Epithelial cell of prostate (primary cell): ENCODE measurements at regions not wholly inside any gene's neighbourhood (a gene's known extent, or its start where the extent isn't known, plus 50 kb on each side); places are given as distances from the start of the nearest gene placed in this dataset.

Experiments
- DNase-seq: peaks from one replicate; pipeline ENCODE4 v3.0.0-alpha.2; 2011; ENCODE audit warnings: low read depth, low spot score
- H3K27ac ChIP-seq: fragments of 450-650 bp; 2 replicates; pipeline ENCODE4 v1.5.1; 2017; ENCODE audit warnings: mild to moderate bottlenecking

DNA sequence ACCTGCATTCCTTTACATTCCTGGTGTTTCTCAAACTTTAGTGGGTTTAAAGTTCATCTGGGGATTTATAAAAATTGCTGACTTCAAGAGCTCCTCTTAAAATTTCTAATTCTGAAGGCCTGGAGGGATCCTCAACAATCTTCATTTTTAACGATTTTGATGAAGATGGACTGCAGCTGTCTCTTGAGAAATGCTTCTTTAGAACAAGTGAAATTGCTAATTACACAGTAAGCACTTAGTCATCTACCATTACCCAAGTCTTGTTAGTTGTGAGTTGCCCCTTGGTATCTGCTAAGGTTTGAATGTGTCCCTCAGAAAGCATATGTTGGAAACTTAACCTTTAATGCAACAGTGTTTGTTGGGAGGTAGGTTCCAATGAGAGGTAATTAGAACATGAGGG, 163.7 kb downstream of the LTN1 start:
- H3K27ac ChIP-seq: no peak overlapping the region
- no peak for DNase-seq

DNA sequence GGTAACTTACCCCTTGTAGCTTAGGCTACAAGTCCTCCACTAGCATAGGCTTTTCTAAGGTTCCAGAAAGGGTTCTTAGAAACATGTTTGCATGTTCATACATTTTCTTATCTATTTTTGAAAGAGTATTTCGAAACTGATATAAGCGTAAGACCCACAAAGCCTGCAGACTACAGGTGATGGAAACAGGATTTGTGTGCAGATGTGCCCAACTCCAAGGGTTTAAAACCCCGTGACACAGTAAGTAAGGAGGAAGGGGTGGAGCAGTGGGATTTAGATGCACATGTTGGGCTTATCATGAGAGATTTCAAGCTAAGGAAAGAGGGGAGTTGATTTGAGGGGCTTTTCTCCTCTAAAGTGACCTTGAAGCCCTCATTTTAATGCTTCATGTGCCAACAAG, 164.7 kb downstream of the LTN1 start:
- DNase-seq: no peak
- no peak overlapping the region for H3K27ac ChIP-seq

DNA sequence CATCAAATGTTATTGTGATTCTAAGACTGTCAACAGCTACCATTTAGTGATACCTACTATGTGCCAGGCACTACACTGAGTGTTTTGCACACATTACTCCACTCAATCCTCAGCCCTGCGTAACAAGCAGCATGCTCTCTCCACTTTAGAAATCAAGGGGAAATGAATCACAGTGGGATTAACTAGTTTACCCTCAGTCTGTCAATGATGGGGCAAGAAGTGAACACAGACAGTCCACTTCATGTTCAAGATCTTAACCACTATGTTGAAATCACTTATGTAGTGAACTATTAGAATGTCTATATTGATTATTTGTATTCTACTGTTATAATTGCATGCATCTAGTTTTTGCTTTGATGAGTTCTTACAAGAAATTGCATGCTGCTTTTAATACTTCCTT, 165.3 kb downstream of the LTN1 start:
- DNase-seq: no peak
- no peak overlapping the region for H3K27ac ChIP-seq

DNA sequence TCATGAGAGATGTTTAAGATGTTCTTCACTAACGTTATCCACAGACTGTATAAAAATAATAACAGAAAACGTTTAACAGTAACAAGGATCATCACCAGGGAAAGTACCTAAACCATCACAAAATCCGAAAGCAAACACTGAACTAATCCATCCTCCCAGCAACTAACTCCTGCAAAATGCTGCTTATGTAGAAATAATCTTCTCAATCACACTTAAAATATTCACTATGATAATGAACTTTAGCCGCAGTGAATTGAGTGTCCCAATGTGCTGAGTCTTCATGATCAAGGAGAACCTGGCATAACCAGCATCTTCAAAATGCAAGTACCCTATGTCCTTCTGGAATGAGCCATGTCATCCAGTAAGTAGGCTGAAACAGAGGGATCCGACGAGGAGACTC, 166.1 kb downstream of the LTN1 start:
- DNase-seq: no peak
- H3K27ac ChIP-seq: no peak overlapping the region

DNA sequence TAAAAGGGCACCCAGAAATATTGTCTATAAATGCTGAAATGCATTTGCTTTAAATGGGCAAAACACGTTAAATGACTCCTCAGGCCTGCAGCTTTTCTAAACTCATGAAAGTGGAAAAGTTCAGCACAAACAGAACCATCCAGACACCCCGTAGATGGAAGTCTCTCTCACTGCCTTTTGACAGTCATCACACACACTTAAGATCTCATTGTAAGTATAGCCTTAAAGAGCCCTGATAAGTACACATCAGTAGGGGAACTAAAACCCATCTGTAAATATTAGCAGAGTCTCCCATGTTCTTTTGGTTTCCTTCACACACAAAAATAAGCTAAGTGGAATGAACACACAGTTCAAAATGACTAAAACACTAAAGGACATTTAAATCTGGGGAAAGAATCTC, 166.7 kb downstream of the LTN1 start:
- DNase-seq: no peak
- H3K27ac ChIP-seq: no peak overlapping the region

DNA sequence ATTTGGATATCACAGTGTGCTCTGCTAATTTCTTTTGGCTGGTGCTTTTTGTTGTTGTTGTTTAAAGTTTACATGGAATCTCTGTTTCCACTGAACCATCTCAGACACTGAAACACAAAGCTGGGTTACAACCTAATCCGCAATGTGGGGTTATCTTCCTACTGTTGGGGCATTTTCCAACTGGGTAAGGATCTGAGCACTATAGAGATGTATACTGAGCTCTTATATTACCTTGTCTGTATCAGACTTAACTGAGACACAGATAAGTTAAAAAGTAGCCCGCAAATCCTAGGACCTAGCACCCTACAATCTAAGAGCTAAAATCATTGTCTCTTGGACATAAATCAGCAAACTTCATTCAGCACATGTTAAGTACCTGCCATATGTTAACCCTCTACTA, 169.2 kb downstream of the LTN1 start:
- no peak overlapping the region for H3K27ac ChIP-seq
- no peak for DNase-seq

DNA sequence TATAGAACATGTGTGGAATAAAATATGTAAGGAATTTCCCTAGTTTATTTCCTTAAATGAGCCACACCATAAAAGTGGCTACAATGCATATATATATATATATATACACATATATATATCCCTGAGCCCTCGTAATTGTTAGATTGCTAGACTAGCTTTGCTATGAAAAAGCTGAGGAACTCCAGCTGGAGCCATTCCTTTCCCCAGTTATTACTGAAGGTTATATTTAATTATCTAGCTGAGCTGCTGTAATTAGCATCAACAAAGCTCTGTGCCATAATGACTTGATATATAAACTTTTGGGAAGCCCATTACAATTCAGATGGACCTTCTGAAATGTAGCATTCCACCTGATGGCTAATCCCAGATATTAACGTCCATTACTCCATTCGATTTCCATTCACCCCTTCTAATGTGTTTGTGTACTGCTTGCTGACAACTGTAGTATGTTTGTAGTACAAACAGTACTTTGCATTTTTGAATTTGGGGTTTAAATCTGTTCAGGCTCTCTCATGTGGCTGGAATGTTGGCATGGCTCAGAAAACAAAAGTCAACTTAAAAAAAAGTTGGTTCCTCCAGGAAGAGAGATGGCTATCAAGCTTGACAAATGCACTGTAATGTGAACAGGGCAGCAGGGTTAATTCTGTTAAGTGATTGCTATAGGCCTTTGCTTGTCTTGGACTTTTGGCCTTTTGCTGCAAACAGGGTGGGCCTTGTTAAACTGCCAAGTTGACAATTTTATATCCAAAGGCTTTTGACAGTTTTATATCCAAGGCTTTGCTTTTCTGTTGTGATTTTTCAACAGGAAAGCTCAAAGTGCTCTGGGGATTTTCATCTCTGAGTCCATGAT, 170.0 kb downstream of the LTN1 start:
- peak; percentile 6 for DNase-seq
- H3K27ac ChIP-seq: no peak overlapping the region

DNA sequence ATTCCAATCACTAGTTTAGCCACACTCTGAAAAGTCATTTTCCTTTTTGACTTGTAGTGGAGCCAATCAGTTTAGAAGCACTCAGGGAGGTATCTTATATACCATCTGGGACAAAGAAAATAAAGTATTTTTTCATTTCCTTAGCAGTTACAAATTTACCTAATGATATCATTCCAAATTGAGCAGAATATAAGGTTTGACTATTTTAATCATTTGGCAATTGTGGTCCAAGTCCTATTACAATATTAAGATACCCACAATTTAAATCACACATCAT, 170.6 kb downstream of the LTN1 start:
- DNase-seq: no peak
- H3K27ac ChIP-seq: no peak overlapping the region

DNA sequence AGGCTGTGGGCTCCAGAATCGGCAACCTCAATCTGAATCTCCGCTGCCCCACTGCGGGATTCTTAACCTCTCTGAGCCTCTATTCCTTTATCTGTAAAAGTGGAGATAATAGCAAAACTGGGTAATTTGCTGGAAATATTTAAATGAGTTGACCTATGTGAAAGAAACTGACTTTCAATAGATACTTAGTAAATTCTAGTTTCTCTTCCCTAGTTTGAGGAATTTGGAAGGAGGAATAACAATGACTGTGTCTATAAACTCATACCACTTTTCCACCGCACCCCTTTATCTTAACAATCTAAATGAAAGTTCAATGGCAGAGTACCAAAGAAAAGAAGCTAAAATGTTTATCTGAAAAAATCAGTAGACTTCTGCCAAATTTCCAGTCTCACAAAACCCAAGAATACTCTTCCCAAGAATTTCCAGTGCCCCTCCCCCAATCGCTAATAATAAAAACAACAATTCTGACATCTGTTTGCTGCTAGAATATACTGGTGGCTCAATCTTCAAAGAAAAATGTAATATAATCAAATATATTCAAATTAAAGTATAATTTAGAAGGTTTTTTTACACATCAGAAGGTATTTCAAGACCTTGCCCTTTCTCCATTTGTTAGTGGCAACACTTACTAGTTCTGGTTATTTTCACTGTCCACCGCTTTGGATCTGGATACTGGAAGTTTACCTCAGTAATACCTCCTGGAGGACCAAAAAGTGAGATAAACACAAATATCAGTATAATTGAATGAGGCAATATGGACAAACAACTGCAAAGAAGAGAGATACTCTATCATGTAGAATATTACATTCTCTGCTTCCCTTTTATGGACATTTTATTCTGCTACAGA, 171.2 kb downstream of the LTN1 start:
- no peak overlapping the region for H3K27ac ChIP-seq
- no peak for DNase-seq

DNA sequence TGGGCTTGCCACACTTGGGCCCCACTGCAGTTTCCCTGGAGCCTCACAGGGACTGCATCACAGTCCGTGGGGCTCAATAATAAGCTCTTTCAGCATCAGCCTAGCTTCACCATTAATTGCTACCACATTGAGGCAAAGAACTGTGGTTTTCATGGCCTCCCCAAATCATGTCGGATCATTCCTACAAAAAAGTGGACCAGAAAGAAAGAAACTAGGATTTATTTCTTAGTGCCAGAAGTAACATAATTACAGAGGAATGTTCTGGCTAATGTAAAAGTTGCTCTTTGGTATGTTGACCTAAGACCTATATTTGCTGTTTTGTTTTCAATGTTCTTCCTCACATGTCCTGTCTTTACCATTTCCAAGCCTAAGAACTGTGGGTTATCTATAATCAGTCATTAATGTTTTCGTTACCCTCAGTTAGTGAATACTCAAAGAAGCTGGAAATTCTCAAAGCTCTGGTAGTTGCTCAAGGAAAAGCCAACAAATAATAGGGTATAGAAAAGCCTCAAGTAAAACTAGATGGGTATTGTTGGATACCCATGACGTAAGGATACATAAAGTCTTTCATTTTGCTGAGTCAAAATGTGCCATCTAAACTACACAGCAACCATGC, 173.9 kb downstream of the LTN1 start:
- DNase-seq: no peak
- no peak overlapping the region for H3K27ac ChIP-seq

DNA sequence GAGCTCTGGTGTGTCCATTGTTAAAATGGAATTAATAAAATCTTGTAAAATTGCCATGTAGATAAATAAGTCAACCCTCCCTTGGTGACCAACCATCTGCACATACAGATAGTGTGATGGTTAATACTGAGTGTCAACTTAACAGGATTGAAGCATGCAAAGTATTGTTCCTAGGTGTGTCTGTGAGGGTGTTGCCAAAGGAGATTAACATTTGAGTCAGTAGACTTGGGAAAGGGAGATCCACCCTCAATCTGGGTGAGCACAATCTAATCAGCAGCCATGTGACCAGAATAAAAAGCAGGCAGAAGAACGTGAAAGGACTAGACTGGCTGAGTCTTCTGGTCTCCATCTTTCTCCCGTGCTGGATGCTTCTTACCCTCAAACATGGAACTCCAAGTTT, 174.8 kb downstream of the LTN1 start:
- DNase-seq: no peak
- no peak overlapping the region for H3K27ac ChIP-seq

DNA sequence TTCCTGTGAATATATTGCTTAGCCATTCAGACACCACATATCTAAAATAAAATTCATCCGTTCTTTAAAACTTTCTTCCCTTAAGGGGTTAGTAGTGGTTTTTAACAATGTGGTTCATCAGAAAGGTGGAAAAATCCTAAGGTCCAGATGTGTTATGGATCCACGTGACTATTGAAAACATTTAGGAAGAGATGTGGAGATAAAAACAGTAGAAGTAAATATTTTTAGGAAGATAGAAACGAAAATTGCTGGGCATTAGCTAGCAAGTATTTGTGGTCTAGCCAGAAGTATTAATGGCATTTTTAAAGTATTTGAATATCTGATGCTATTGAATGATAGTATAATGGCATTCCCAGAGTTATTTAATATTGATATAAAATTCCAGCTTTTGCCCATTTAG, 180.8 kb downstream of the LTN1 start:
- no peak overlapping the region for H3K27ac ChIP-seq
- DNase-seq: no peak

DNA sequence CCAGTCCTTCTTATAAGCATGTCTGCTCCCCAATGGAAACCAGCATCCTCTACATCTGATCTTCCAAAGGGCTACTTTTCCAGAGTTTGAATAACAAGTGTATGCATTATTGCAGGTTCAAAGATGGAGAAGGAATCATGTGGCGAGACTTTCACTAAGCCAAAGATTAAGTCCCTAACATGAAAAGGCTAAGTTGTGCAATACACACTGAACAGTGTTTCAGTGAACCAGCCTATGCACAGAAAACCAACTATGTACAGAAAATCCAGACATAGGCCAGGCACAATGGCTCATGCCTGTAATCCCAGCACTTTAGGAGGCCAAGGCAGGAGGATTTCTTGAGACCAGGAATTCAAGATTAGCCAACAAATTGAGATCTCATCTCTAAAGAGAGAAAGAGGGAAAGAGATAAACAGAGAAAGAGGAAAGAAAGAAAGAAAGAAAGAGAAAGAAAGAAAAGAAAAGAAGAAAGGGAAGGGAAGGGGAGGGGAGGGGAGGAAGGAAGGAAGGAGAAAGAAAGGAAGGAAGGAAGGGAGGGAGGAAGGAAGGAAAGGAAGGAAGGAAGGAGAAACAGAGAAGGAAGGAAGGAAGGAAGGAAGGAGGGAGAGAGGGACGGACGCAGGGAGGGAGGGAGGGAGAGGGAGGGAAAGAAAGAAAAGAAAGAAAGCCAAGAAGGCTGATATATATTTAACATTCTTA, 181.7 kb downstream of the LTN1 start:
- DNase-seq: no peak
- H3K27ac ChIP-seq: no peak overlapping the region

DNA sequence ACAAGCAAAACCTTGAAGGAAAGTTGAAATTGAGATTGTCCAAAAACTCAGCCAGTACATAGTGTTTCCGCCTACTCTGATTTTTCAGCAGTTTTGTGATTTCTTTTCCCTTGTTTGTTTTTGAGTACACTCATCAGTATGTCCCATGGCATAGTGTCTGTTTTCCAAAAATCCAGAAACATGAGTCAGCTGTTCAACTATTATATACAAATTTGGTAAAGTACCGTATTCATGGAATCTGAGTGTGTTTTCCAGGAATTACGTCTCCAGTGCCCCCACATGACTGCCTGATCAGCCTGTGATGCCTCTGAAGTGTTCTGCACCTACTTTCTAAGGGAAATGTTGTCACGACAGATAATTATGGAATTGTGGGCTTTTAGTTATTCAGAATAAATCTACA, 186.8 kb downstream of the LTN1 start:
- H3K27ac ChIP-seq: no peak overlapping the region

DNA sequence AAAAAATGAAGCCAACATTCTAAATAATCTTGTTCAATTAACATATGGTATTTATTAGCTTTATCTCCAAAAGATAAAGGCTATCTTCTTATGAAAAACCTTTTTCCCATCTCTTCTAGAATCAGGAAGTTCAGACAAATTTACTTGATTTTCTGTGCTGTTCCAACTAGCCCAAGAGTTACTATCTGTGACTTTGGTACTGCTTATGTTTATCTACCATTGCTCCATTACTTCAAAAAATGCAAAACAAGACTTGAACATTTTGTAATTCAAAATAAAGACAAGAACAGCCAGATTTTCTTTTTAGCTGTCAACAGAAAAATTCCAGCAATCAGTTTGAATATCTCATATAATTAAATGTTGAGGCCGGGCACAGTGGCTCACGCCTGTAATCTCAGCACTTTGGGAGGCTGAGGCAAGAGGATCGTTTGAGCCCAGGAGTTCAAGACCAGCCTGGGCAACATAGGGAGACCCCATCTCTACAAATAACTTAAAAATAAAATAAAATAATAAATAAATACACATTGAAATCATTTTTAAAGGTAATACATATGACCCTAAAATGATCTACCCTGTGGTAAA, 188.5 kb downstream of the LTN1 start:
- H3K27ac ChIP-seq: no peak overlapping the region
- no peak for DNase-seq

More for the DNA sequence above, 186.8 kb downstream of the LTN1 start:
- no peak for DNase-seq

DNA sequence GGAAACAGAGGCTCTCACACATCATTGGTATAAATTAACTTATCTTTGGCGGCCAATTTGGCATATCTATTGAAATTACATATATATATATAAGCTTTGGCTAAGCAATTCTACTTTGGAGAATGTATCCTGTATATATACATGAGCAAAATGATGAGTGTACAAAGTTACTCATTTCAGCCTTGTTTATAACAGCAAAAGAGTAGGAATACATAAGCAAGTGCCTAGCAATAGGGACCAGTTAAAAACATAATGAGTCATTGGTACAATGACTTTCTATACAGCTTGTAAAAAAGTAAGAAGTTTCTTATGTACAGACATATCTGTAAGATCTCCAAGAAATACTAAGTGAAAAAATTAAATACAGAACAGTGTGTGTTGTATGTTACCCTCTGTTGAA, 190.8 kb downstream of the LTN1 start:
- no peak overlapping the region for H3K27ac ChIP-seq
- no peak for DNase-seq

DNA sequence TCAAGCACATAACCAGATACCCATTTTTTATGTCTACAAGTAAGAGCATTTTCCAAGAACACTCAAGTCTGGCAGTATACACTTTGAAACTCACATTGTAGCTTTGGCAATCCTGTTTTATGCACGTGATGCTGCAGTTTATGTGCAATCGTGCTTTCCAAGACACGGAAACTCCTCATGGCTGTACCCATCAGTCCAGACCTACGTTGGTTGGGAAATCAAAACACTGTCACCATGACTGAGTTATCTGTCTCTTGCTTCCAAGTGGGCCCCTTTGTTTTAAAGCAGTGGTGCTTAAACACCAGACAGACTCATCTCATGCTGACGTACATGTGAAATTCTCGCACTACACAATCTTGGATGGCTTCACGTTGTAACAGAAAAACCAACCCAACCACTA, 192.8 kb downstream of the LTN1 start:
- no peak overlapping the region for H3K27ac ChIP-seq
- DNase-seq: no peak

DNA sequence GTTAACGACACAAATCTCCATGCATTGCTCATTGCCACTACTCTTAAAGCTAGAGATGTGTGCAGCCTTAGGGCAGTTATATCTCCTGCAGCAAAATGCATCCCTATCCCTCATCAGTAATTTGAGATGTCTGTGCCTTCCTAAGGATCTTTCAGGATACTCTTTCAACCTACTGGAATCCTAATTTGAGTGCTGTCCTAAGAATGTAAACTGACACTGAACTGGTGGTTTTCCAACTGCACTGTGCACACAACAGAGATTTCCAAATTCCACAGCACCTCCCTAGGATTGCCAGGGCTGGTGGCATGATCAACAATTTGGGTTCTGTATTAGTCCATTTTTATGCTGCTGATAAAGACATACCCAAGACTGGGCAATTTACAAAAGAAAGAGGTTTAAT, 193.9 kb downstream of the LTN1 start:
- H3K27ac ChIP-seq: no peak overlapping the region
- no peak for DNase-seq

DNA sequence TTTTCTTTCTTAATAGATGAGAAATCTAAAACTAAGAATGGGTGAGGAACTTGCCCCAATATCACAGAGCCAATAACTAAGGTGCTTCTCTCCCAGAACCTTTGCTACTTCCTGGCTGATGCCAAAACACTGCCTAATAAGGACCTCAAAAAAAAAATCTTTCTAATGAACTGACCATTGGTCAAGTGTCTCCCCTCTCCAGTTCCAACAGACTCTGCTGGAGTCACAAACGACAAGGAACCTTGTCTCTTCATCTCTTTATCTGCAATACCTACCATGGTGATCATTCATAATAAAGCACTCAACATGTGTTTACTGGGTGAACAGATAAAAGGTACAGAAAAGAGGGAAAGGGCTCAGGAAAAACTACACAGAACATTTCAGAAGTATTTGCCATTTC, 197.4 kb downstream of the LTN1 start:
- DNase-seq: no peak
- H3K27ac ChIP-seq: no peak overlapping the region

DNA sequence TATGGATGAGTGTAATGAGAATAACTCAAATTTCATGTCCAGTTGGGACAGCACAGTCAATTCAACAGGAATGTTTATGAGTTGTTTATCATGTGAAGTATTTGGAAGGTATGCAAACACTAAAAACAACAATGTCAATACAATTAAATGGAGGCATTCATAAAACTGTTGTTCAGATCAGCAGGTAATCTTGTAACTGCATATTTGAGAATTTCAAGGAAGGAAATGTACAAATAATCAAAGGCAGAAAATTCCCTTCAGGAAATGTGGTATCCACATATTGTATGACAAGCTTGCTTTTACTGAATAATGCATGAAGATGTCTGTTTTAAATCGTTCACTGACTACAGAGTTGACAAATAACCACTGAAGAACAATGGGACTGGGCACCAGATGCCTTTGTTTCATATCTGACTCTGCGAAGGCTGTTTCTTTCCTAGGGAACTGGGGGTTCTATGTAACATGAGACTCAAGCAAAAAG, 198.3 kb downstream of the LTN1 start:
- no peak for DNase-seq
- H3K27ac ChIP-seq: no peak overlapping the region
